HTR-8/SVneo (cell line): ENCODE measurements at regions not wholly inside any gene's neighbourhood (a gene's known extent, or its start where the extent isn't known, plus 50 kb on each side); places are given as distances from the start of the nearest gene placed in this dataset.

Experiments used
- DNase-seq: peaks from one replicate; pipeline ENCODE4 v3.0.0; 2011; ENCODE audit warnings: low spot score, mixed read lengths; ENCODE audit not compliant: insufficient read length
- FAIRE-seq: peaks from 2 replicates; lab custom pipeline; 2011; peaks lifted over from hg19 to GRCh38; lab: Jason Lieb, UNC

GRCh38 chr1:60763741-60764140, 318.6 kb upstream of the NFIA start:
- no peak for DNase-seq
- FAIRE-seq, result no peak

- DNase-seq (no peak), FAIRE-seq (no peak)
These were observed 319.4 kb upstream of the NFIA start for GRCh38 chr1:60762911-60763310.

GRCh38 chr1:60762176-60762575, 320.2 kb upstream of the NFIA start:
- no peak for DNase-seq
- no peak for FAIRE-seq

GRCh38 chr1:60759291-60759690, 323.1 kb upstream of the NFIA start:
- FAIRE-seq (no peak), DNase-seq (no peak)

GRCh38 chr1:60757485-60757884, 324.9 kb upstream of the NFIA start:
- DNase-seq, result no peak
- no peak for FAIRE-seq

GRCh38 chr1:60753036-60753900, 329.1 kb upstream of the NFIA start:
- DNase-seq, result no peak
- no peak for FAIRE-seq

GRCh38 chr1:60751306-60751705, 331.1 kb upstream of the NFIA start:
- FAIRE-seq, result no peak
- no peak for DNase-seq

- FAIRE-seq, result no peak
- DNase-seq, result no peak
These were observed 335.0 kb upstream of the NFIA start for GRCh38 chr1:60747353-60747752.

GRCh38 chr1:60746278-60746791, 336.0 kb upstream of the NFIA start:
- FAIRE-seq (no peak), DNase-seq (no peak)

GRCh38 chr1:60745484-60745883, 336.9 kb upstream of the NFIA start:
- no peak for FAIRE-seq
- DNase-seq, result no peak

- FAIRE-seq, result no peak
These were observed 340.0 kb upstream of the NFIA start for GRCh38 chr1:60742339-60742738.

GRCh38 chr1:60740154-60740553, 342.2 kb upstream of the NFIA start:
- FAIRE-seq (no peak), DNase-seq (no peak)

More at GRCh38 chr1:60742339-60742738, 340.0 kb upstream of the NFIA start:
- DNase-seq, result no peak

- FAIRE-seq (no peak), DNase-seq (no peak)
These were observed 342.6 kb upstream of the NFIA start for GRCh38 chr1:60739729-60740128.

- no peak for DNase-seq
- FAIRE-seq, result no peak
These were observed 349.4 kb upstream of the NFIA start for GRCh38 chr1:60732977-60733401.

- FAIRE-seq, result no peak
- DNase-seq, result no peak
These were observed 351.0 kb upstream of the NFIA start for GRCh38 chr1:60731321-60731720.

- no peak for DNase-seq
- no peak for FAIRE-seq
These were observed 354.8 kb upstream of the NFIA start for GRCh38 chr1:60727552-60727951.

- DNase-seq (no peak), FAIRE-seq (no peak)
These were observed 365.9 kb upstream of the NFIA start for GRCh38 chr1:60716472-60716871.

GRCh38 chr1:60715970-60716369, 366.4 kb upstream of the NFIA start:
- DNase-seq, result no peak
- no peak for FAIRE-seq

GRCh38 chr1:60709426-60709825, 372.9 kb upstream of the NFIA start:
- DNase-seq (no peak), FAIRE-seq (no peak)

- FAIRE-seq, result no peak
- no peak for DNase-seq
These were observed 377.3 kb upstream of the NFIA start for GRCh38 chr1:60705026-60705425.

- no peak for DNase-seq
- no peak for FAIRE-seq
These were observed 379.2 kb upstream of the NFIA start for GRCh38 chr1:60703155-60703554.

- DNase-seq, result no peak
These were observed 383.0 kb upstream of the NFIA start for GRCh38 chr1:60699325-60699724.

More at GRCh38 chr1:60699325-60699724, 383.0 kb upstream of the NFIA start:
- no peak for FAIRE-seq
